C4-2B (cell line): ENCODE measurements at regions not wholly inside any gene's neighbourhood (a gene's known extent, or its start where the extent isn't known, plus 50 kb on each side); places are given as distances from the start of the nearest gene placed in this dataset.

Source experiments
- ZFX ChIP-seq: fragments of 450-650 bp; IDR thresholded peaks from 2 replicates; pipeline ENCODE4 v1.6.1; 2017
- TF ChIP-seq, protein P1 (sequence below): fragments of 450-650 bp; conservative IDR thresholded peaks from 2 replicates; pipeline ENCODE4 v1.5.1; 2017; ENCODE audit warnings: mild to moderate bottlenecking

- TF ChIP-seq, protein P1, sequence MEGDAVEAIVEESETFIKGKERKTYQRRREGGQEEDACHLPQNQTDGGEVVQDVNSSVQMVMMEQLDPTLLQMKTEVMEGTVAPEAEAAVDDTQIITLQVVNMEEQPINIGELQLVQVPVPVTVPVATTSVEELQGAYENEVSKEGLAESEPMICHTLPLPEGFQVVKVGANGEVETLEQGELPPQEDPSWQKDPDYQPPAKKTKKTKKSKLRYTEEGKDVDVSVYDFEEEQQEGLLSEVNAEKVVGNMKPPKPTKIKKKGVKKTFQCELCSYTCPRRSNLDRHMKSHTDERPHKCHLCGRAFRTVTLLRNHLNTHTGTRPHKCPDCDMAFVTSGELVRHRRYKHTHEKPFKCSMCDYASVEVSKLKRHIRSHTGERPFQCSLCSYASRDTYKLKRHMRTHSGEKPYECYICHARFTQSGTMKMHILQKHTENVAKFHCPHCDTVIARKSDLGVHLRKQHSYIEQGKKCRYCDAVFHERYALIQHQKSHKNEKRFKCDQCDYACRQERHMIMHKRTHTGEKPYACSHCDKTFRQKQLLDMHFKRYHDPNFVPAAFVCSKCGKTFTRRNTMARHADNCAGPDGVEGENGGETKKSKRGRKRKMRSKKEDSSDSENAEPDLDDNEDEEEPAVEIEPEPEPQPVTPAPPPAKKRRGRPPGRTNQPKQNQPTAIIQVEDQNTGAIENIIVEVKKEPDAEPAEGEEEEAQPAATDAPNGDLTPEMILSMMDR: no peak
- no peak for TF ChIP-seq ZFX
Observed at GRCh38 chr10:63749915-63750314, 228.7 kb downstream of the REEP3 start.
